B cell (primary cell): ENCODE measurements at regions not wholly inside any gene's neighbourhood (a gene's known extent, or its start where the extent isn't known, plus 50 kb on each side); places are given as distances from the start of the nearest gene placed in this dataset.

Source experiments
- CTCF ChIP-seq: fragments of 200-600 bp; IDR thresholded peaks from one replicate; pipeline ENCODE4 v1.8.0; 2022; ENCODE audit warnings: antibody characterized with exemption, mild to moderate bottlenecking
- EZH2 ChIP-seq: IDR thresholded peaks from 2 replicates; pipeline ENCODE4 v1.6.1; 2012; ENCODE audit warnings: borderline replicate concordance, low read depth, mild to moderate bottlenecking, moderate library complexity, low read length; ENCODE audit not compliant: insufficient read depth, poor library complexity, severe bottlenecking

- TF ChIP-seq EZH2 (no peak), CTCF (no peak)
These were observed 631.1 kb upstream of the GJE1 start for GRCh38 chr6:141501616-141502015.
